ENCODE measurements at regions not wholly inside any gene's neighbourhood (a gene's known extent, or its start where the extent isn't known, plus 50 kb on each side); places are given as distances from the start of the nearest gene placed in this dataset.

- WGBS, 2 donors: 86 to 88% methylated on average over 3 of the region's 3 CpGs
- Histone ChIP-seq H3K27me3 (no peaks in the 10 kb centered on the region), H3K4me3 (no peak overlapping the region), H3K4me1 (no peaks in the 10 kb centered on the region), H3K9me3 (peaks cover 0 to 4% (median 0%) of the 10 kb centered on the region in 11 donors), H3K27ac (no peak overlapping the region), H3K36me3 (no peaks in the 10 kb centered on the region)
- ATAC-seq (no peak), DNase-seq (no peak)
- TF ChIP-seq CTCF (IDR thresholded peaks at IDR 0.05): no peak
- intact Hi-C loops (cut with DNase I): no loop called here
These were observed 520.8 kb upstream of the ADAMTS5 start for GRCh38 chr21:27487676-27488075.

DNA sequence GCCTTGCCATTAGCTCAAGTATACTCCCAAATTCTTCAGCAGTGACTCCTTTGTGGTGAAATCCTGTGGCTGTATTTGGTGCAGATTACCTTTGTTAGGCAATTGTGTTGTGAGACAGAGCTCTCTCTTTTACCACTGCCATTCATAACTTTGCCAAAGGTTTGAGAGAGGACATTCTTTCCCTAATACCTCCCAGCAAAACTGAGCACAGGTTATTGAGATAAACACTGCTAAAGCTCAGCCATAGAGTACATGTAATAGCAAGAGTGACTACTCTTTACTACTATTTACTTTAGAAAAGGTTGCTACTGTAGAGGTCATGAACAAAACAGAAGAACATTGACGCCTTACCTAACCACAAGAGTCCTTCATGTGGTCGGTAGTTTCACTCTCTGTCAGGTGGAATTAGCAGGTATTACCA, 514.0 kb upstream of the ADAMTS5 start:
- no peaks in the 10 kb centered on the region for H3K36me3 ChIP-seq
- ATAC-seq (no peak), DNase-seq (no peak)
- no peak for TF ChIP-seq CTCF (IDR thresholded peaks at IDR 0.05)
- no peak overlapping the region for H3K27ac ChIP-seq
- WGBS, 2 donors: 83 to 90% methylated on average over 2 of the region's 2 CpGs
- H3K27me3 ChIP-seq: no peaks in the 10 kb centered on the region
- intact Hi-C loops (cut with DNase I): no loop called here
- H3K4me3 ChIP-seq: no peak overlapping the region
- H3K9me3 ChIP-seq: peaks cover 0 to 4% (median 0%) of the 10 kb centered on the region in 11 donors
- H3K4me1 ChIP-seq: peaks cover 0 to 7% (median 0%) of the 10 kb centered on the region in 9 donors

GRCh38 chr21:27477296-27477695, 510.4 kb upstream of the ADAMTS5 start:
- H3K27me3 ChIP-seq: no peaks in the 10 kb centered on the region
- no peak overlapping the region for H3K27ac ChIP-seq
- no peaks in the 10 kb centered on the region for H3K9me3 ChIP-seq
- DNase-seq (no peak), ATAC-seq (no peak)
- intact Hi-C loops (cut with DNase I): loop anchor here in 5 of 10 donors (5.0 to 10.0 kb wide), 3 partner anchors 112 to 625 kb away; no protein-coding TSS in a partner anchor
- no peak overlapping the region for H3K4me3 ChIP-seq
- 77 to 91% methylated on average over 2 of the region's 2 CpGs for WGBS, 2 donors
- peaks cover 0 to 7% (median 0%) of the 10 kb centered on the region in 9 donors for H3K4me1 ChIP-seq
- no peaks in the 10 kb centered on the region for H3K36me3 ChIP-seq
- no peak for TF ChIP-seq CTCF (IDR thresholded peaks at IDR 0.05)

DNA sequence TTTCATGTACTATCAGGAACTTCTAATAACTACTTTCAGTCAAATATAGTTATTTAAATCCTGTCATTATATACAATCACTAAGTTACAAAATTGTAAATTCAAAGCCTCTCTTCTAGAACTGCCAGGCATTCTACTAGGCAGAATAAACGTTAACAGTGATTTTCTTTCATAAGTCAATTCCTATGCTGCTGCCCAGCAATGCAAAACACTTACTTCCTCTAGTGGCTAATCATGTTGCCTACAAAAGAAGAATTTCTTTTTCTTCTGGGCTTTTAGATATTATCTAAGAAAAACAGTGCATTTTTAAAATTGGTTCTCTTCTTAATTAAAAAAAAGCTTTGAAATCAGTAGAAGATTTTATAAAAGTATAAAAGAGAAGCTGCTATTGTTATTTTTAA, 509.8 kb upstream of the ADAMTS5 start:
- H3K36me3 ChIP-seq: no peaks in the 10 kb centered on the region
- DNase-seq: no peak
- 7 to 17% methylated on average over 1 of the region's 1 CpG for WGBS, 2 donors
- no peak overlapping the region for H3K27ac ChIP-seq
- H3K4me3 ChIP-seq: no peak overlapping the region
- H3K27me3 ChIP-seq: no peaks in the 10 kb centered on the region
- TF ChIP-seq CTCF (IDR thresholded peaks at IDR 0.05): peak; percentile 40 to 68 (median 55)
- H3K9me3 ChIP-seq: no peaks in the 10 kb centered on the region
- intact Hi-C loops (cut with DNase I): loop anchor here in 5 of 10 donors (5.0 to 10.0 kb wide), 3 partner anchors 112 to 624 kb away; no protein-coding TSS in a partner anchor
- H3K4me1 ChIP-seq: peaks cover 0 to 7% (median 0%) of the 10 kb centered on the region in 9 donors
- peak in 5 of 8 donors; percentile 50 to 73 (median 70) for ATAC-seq

Measured in heart right ventricle (tissue), 16 donors.